ENCODE measurements at regions not wholly inside any gene's neighbourhood (a gene's known extent, or its start where the extent isn't known, plus 50 kb on each side); places are given as distances from the start of the nearest gene placed in this dataset.
A peak's percentile ranks its signal among the peaks of the same experiment; 100 is the strongest.
"Not testable (repeated sequence)": the region's sequence is repeated elsewhere in the genome, so short reads cannot be mapped to it uniquely, and the experiment has no call there.

DNA sequence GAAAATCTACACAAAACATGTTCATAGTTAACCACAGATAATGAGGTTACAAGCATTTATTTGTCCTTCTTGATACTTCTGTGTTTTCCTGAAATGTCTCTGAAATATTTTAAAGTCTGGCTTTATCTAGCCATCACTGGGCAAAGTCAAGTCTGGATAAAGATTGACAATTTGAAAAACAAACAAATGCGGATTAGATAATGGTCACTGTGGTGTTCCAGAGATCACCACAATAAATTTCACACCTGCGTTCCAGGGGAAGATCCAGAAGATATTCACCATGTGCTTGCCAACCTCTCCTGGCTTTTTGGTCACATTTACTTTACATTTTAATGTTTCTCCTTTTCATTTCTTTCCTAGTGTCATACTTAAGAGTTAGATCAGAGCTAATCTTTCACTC lies 109.7 kb upstream of the CCDC28A start:
- Histone ChIP-seq H3K9me3 (ENCODE audit: low read length) (no peaks in the 10 kb centered on the region), H3K9ac (ENCODE audit: low read length) (no peak overlapping the region), H3K27ac (ENCODE audit: low read length) (no peak overlapping the region), H2AFZ (ENCODE audit: low read length) (no peak overlapping the region), H3K27me3 (ENCODE audit: low read length) (no peaks in the 10 kb centered on the region), H3K4me3 (ENCODE audit: low read length) (no peak overlapping the region), H3K4me2 (ENCODE audit: low read depth, low read length, poor library complexity, severe bottlenecking) (no peak overlapping the region), H3K36me3 (ENCODE audit: insufficient read depth, low read length) (no peaks in the 10 kb centered on the region), H3K79me2 (ENCODE audit: low read length) (no peaks in the 10 kb centered on the region), H3K4me1 (ENCODE audit: low read length) (no peaks in the 10 kb centered on the region), H4K20me1 (ENCODE audit: insufficient read depth, low read depth, low read length) (no peaks in the 10 kb centered on the region), H3K9me2 (replicated peaks; ENCODE audit: insufficient read depth, low read length) (no peaks in the 10 kb centered on the region)
- DNase-seq = no peak

- no peaks in the 10 kb centered on the region for H3K4me1 ChIP-seq (ENCODE audit: low read length)
- H3K4me3 ChIP-seq (ENCODE audit: low read length) = no peak overlapping the region
- H3K9ac ChIP-seq (ENCODE audit: low read length) = no peak overlapping the region
- no peaks in the 10 kb centered on the region for H3K36me3 ChIP-seq (ENCODE audit: insufficient read depth, low read length)
- H3K9me2 ChIP-seq (replicated peaks; ENCODE audit: insufficient read depth, low read length) = no peaks in the 10 kb centered on the region
- H3K27ac ChIP-seq (ENCODE audit: low read length) = no peak overlapping the region
- no peaks in the 10 kb centered on the region for H3K27me3 ChIP-seq (ENCODE audit: low read length)
- no peak overlapping the region for H2AFZ ChIP-seq (ENCODE audit: low read length)
- no peak overlapping the region for H3K4me2 ChIP-seq (ENCODE audit: low read depth, low read length, poor library complexity, severe bottlenecking)
- no peaks in the 10 kb centered on the region for H3K79me2 ChIP-seq (ENCODE audit: low read length)
- no peaks in the 10 kb centered on the region for H4K20me1 ChIP-seq (ENCODE audit: insufficient read depth, low read depth, low read length)
- no peak for DNase-seq
- no peaks in the 10 kb centered on the region for H3K9me3 ChIP-seq (ENCODE audit: low read length)
Observed at GRCh38 chr6:138664745-138665144, 108.8 kb upstream of the CCDC28A start.

DNA sequence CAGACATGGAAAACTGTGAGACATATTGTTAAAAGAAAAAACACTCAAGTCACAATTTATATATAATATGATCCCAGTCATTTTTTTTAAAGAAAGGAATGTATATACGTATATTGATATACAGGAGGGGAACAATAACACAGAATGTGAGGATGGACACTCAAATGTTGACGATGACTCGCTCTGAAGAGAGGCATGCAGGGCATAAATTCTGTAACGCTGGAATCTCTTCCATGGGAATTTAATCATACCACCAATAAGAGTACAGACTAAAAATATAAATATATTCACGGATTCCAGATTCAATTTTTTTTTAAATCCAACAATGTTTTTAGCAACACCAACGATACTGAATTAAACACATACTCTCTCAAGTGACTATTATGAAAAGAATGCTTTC lies 106.9 kb upstream of the CCDC28A start:
- Histone ChIP-seq H4K20me1 (ENCODE audit: insufficient read depth, low read depth, low read length) (no peaks in the 10 kb centered on the region), H3K4me1 (ENCODE audit: low read length) (no peaks in the 10 kb centered on the region), H3K36me3 (ENCODE audit: insufficient read depth, low read length) (no peaks in the 10 kb centered on the region), H3K4me3 (ENCODE audit: low read length) (no peak overlapping the region), H2AFZ (ENCODE audit: low read length) (no peak overlapping the region), H3K4me2 (ENCODE audit: low read depth, low read length, poor library complexity, severe bottlenecking) (no peak overlapping the region), H3K9me2 (replicated peaks; ENCODE audit: insufficient read depth, low read length) (no peaks in the 10 kb centered on the region), H3K9me3 (ENCODE audit: low read length) (no peaks in the 10 kb centered on the region), H3K79me2 (ENCODE audit: low read length) (no peaks in the 10 kb centered on the region), H3K9ac (ENCODE audit: low read length) (no peak overlapping the region), H3K27ac (ENCODE audit: low read length) (no peak overlapping the region), H3K27me3 (ENCODE audit: low read length) (no peaks in the 10 kb centered on the region)
- DNase-seq = no peak

GRCh38 chr6:138667408-138667807 lies 106.2 kb upstream of the CCDC28A start:
- Histone ChIP-seq H3K9ac (ENCODE audit: low read length) (no peak overlapping the region), H3K4me2 (ENCODE audit: low read depth, low read length, poor library complexity, severe bottlenecking) (no peak overlapping the region), H3K27me3 (ENCODE audit: low read length) (no peaks in the 10 kb centered on the region), H3K79me2 (ENCODE audit: low read length) (no peaks in the 10 kb centered on the region), H3K4me3 (ENCODE audit: low read length) (no peak overlapping the region), H2AFZ (ENCODE audit: low read length) (no peak overlapping the region), H3K9me3 (ENCODE audit: low read length) (no peaks in the 10 kb centered on the region), H3K4me1 (ENCODE audit: low read length) (no peaks in the 10 kb centered on the region), H4K20me1 (ENCODE audit: insufficient read depth, low read depth, low read length) (no peaks in the 10 kb centered on the region), H3K9me2 (replicated peaks; ENCODE audit: insufficient read depth, low read length) (no peaks in the 10 kb centered on the region), H3K36me3 (ENCODE audit: insufficient read depth, low read length) (no peaks in the 10 kb centered on the region), H3K27ac (ENCODE audit: low read length) (no peak overlapping the region)
- peak; percentile 25 for DNase-seq

DNA sequence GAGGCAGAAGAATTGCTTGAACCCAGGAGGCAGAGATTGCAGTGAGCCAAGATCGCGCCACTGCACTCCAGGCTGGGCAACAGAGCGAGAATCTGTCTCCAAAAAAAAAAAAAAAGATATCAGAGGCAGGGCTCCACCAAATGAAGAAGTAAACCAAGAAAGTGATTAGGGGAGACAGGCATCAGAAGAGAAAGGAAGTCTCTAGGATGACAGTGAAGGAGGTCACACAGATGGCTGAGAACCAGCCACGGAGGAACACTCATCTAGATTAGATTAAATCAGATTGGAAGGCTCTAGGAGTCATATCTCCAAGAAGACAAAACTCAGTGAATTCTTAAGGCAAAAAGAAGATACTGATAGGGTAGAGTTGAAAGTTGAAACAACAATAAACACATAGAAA lies 102.2 kb upstream of the CCDC28A start:
- no peaks in the 10 kb centered on the region for H4K20me1 ChIP-seq (ENCODE audit: insufficient read depth, low read depth, low read length)
- no peak for DNase-seq
- no peaks in the 10 kb centered on the region for H3K4me1 ChIP-seq (ENCODE audit: low read length)
- no peaks in the 10 kb centered on the region for H3K9me3 ChIP-seq (ENCODE audit: low read length)
- H3K27me3 ChIP-seq (ENCODE audit: low read length) = no peaks in the 10 kb centered on the region
- H3K9me2 ChIP-seq (replicated peaks; ENCODE audit: insufficient read depth, low read length) = no peaks in the 10 kb centered on the region
- H3K27ac ChIP-seq (ENCODE audit: low read length) = no peak overlapping the region
- H3K36me3 ChIP-seq (ENCODE audit: insufficient read depth, low read length) = no peaks in the 10 kb centered on the region
- no peak overlapping the region for H3K9ac ChIP-seq (ENCODE audit: low read length)
- H3K79me2 ChIP-seq (ENCODE audit: low read length) = no peaks in the 10 kb centered on the region
- no peak overlapping the region for H3K4me3 ChIP-seq (ENCODE audit: low read length)
- no peak overlapping the region for H2AFZ ChIP-seq (ENCODE audit: low read length)
- no peak overlapping the region for H3K4me2 ChIP-seq (ENCODE audit: low read depth, low read length, poor library complexity, severe bottlenecking)

DNA sequence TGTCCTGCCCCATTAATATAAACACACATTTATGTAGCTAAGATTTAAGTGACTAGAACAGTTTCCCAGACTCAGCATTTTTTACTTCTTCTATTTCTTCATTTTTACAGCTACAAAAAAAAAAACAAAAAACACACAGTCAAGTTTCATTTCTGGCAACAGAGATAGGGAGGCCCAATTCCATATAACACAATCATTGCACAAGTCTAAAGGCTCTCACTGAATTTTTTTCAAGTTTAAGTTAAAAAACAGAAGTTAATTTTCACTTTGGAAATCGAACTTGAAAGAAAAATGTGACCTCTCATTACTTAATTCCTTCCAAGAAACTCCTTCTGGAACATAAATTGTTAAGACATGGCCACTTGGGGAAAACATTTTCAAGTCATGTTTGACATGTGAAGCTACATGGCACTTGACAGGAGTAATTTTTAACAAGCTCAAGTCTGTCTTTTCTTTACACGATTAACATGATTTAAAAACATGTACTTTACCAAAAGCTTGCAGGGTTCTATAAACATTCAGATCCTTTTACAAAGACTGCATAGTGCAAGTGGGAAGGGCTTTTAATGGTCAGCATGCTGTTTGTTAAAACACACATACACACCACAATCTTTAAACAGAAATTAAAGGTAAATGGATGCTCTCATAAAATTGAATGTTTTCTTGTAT lies 100.1 kb upstream of the CCDC28A start:
- H3K9me2 ChIP-seq (replicated peaks; ENCODE audit: insufficient read depth, low read length) = no peaks in the 10 kb centered on the region
- H3K4me2 ChIP-seq (ENCODE audit: low read depth, low read length, poor library complexity, severe bottlenecking) = no peak overlapping the region
- no peaks in the 10 kb centered on the region for H4K20me1 ChIP-seq (ENCODE audit: insufficient read depth, low read depth, low read length)
- DNase-seq = no peak
- H3K4me3 ChIP-seq (ENCODE audit: low read length) = no peak overlapping the region
- H3K9ac ChIP-seq (ENCODE audit: low read length) = no peak overlapping the region
- H3K36me3 ChIP-seq (ENCODE audit: insufficient read depth, low read length) = no peaks in the 10 kb centered on the region
- H3K27ac ChIP-seq (ENCODE audit: low read length) = no peak overlapping the region
- H3K27me3 ChIP-seq (ENCODE audit: low read length) = no peaks in the 10 kb centered on the region
- no peaks in the 10 kb centered on the region for H3K9me3 ChIP-seq (ENCODE audit: low read length)
- no peaks in the 10 kb centered on the region for H3K4me1 ChIP-seq (ENCODE audit: low read length)
- H2AFZ ChIP-seq (ENCODE audit: low read length) = no peak overlapping the region
- no peaks in the 10 kb centered on the region for H3K79me2 ChIP-seq (ENCODE audit: low read length)

GRCh38 chr6:138674444-138674843 lies 99.1 kb upstream of the CCDC28A start:
- not testable (repeated sequence) for H3K27me3 ChIP-seq (ENCODE audit: low read length); H3K4me3 ChIP-seq (ENCODE audit: low read length); H2AFZ ChIP-seq (ENCODE audit: low read length); H4K20me1 ChIP-seq (ENCODE audit: insufficient read depth, low read depth, low read length); H3K9me3 ChIP-seq (ENCODE audit: low read length); H3K4me2 ChIP-seq (ENCODE audit: low read depth, low read length, poor library complexity, severe bottlenecking); H3K27ac ChIP-seq (ENCODE audit: low read length); H3K36me3 ChIP-seq (ENCODE audit: insufficient read depth, low read length); DNase-seq; H3K9ac ChIP-seq (ENCODE audit: low read length); H3K79me2 ChIP-seq (ENCODE audit: low read length); H3K9me2 ChIP-seq (replicated peaks; ENCODE audit: insufficient read depth, low read length); H3K4me1 ChIP-seq (ENCODE audit: low read length)

DNA sequence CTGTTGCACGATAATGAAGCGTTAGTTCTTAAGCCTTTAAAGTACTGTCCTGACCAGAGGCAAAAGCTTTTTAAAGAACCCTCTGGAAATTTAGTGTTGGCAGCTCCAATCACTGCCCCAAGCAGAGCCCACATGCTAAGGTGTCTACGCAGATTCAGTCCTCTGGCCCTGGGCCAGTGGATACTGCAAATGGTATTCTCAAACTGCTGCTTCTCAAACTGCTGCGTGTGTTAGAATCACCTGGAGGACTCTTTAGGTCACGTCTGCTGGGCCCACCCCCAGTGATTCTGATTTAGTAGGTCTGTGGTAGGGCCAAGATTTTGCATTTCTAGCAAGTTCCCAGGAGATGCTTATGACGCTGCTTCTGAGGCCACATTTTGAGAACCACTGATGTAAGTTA lies 96.0 kb upstream of the CCDC28A start:
- Histone ChIP-seq H3K9me3 (ENCODE audit: low read length) (no peaks in the 10 kb centered on the region), H3K27me3 (ENCODE audit: low read length) (no peaks in the 10 kb centered on the region), H3K27ac (ENCODE audit: low read length) (no peak overlapping the region), H3K9me2 (replicated peaks; ENCODE audit: insufficient read depth, low read length) (no peaks in the 10 kb centered on the region), H3K4me2 (ENCODE audit: low read depth, low read length, poor library complexity, severe bottlenecking) (no peak overlapping the region), H2AFZ (ENCODE audit: low read length) (no peak overlapping the region), H3K9ac (ENCODE audit: low read length) (no peak overlapping the region), H4K20me1 (ENCODE audit: insufficient read depth, low read depth, low read length) (no peaks in the 10 kb centered on the region), H3K4me3 (ENCODE audit: low read length) (no peak overlapping the region), H3K36me3 (ENCODE audit: insufficient read depth, low read length) (no peaks in the 10 kb centered on the region), H3K4me1 (ENCODE audit: low read length) (no peaks in the 10 kb centered on the region), H3K79me2 (ENCODE audit: low read length) (no peaks in the 10 kb centered on the region)
- DNase-seq = peak; percentile 20

DNA sequence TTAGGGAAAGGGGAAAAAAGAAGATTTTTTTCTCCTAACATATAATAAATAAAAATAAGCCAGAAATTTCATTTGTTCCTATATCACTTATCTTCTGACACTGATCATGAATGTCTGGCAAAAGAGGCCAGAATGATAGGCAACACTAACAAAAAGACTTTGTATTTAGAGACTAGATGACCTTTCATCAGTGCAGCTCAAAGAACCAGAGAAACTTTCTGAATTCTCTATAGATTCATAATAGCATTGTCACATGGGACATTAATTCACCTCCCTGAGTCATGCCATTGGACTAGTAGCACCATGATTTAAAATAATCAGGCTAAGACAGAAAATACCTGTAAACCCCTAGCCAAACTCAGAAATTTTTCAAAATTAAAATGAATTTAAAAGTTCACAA lies 95.4 kb upstream of the CCDC28A start:
- Histone ChIP-seq H3K27ac (ENCODE audit: low read length) (no peak overlapping the region), H3K36me3 (ENCODE audit: insufficient read depth, low read length) (no peaks in the 10 kb centered on the region), H4K20me1 (ENCODE audit: insufficient read depth, low read depth, low read length) (no peaks in the 10 kb centered on the region), H3K79me2 (ENCODE audit: low read length) (no peaks in the 10 kb centered on the region), H3K4me2 (ENCODE audit: low read depth, low read length, poor library complexity, severe bottlenecking) (no peak overlapping the region), H3K9me3 (ENCODE audit: low read length) (no peaks in the 10 kb centered on the region), H3K9me2 (replicated peaks; ENCODE audit: insufficient read depth, low read length) (no peaks in the 10 kb centered on the region), H3K4me3 (ENCODE audit: low read length) (no peak overlapping the region), H3K27me3 (ENCODE audit: low read length) (no peaks in the 10 kb centered on the region), H2AFZ (ENCODE audit: low read length) (no peak overlapping the region), H3K9ac (ENCODE audit: low read length) (no peak overlapping the region), H3K4me1 (ENCODE audit: low read length) (no peaks in the 10 kb centered on the region)
- DNase-seq = no peak
